ENCODE measurements at regions not wholly inside any gene's neighbourhood (a gene's known extent, or its start where the extent isn't known, plus 50 kb on each side); places are given as distances from the start of the nearest gene placed in this dataset.

DNA sequence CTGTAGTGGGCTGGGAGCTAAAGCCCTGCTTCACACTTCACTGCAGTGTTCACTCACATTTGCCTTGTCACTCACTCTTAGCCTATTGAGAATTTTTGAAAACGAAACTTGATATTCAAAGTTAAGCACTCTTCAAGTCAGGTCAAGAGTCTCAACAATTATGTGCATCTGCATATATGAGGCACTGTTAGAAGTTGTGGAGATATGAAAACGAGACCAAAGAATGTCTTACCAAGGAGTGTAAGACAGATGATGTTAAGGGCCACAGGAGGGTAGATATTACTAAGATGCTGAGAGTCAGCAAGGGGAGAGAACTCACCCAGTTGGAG, 64.7 kb upstream of the GJA8 start:
- no peaks in the 10 kb centered on the region for H3K9me3 ChIP-seq
- no peak overlapping the region for H3K27ac ChIP-seq
- intact Hi-C loops (cut with DNase I), result no loop called here
- H3K4me1 ChIP-seq, result no peaks in the 10 kb centered on the region
- WGBS, 2 donors, result 54 to 78% methylated on average over 2 of the region's 2 CpGs
- H3K36me3 ChIP-seq, result no peaks in the 10 kb centered on the region
- no peak overlapping the region for H3K4me3 ChIP-seq
- no peak for DNase-seq
- peaks cover 0 to 7% (median 0%) of the 10 kb centered on the region in 3 donors for H3K27me3 ChIP-seq
- TF ChIP-seq POLR2A (IDR thresholded peaks at IDR 0.05) (no peak), EP300 (IDR thresholded peaks at IDR 0.05) (no peak)

DNA sequence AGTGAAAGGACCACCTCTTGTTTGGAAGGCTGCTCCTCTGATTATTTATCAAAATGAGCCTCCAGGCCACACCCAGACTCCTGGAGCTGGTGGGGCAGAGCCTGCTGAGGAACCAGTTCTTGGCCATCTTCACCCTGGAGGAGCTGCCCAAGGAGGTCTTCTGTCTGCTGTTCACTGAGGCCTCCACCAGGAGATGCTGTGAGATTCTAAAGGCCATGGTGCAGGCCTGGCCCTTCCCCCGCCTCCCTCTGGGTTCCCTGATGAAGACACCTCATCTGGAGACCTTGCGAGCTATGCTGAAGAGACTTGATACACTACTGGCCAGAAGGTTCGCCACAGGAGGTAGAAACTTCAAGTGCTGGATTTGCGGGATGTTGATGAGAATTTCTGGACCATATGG, 61.7 kb upstream of the GJA8 start:
- TF ChIP-seq POLR2A (IDR thresholded peaks at IDR 0.05) (no peak), POLR2AphosphoS5 (IDR thresholded peaks at IDR 0.05) (no peak), EP300 (IDR thresholded peaks at IDR 0.05) (no peak), CTCF (IDR thresholded peaks at IDR 0.05) (no peak)
- no peak overlapping the region for H3K4me3 ChIP-seq

DNA sequence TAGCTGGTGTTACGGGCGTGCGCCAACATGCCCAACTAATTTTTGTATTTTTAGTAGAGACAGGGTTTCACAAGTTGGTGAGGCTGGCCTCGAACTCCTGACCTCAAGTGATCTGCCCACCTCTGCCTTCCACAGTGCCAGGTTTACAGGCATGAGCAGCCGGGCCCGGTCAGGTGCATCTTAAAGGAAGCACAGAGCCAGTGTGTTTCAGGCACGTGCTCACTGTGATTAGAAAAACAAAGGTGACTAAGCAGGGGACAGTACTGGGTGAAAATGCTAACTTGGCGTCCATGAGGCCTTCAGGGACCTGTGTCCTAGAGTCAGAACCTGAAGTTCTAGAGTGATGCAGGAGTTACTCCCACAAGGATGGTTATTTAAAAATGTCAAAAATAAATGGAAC, 60.0 kb upstream of the GJA8 start:
- intact Hi-C loops (cut with DNase I), result no loop called here
- Histone ChIP-seq H3K4me3 (no peak overlapping the region), H3K4me1 (no peaks in the 10 kb centered on the region), H3K27ac (no peak overlapping the region), H3K36me3 (no peaks in the 10 kb centered on the region), H3K27me3 (no peaks in the 10 kb centered on the region), H3K9me3 (no peaks in the 10 kb centered on the region)
- no peak for TF ChIP-seq POLR2AphosphoS5 (IDR thresholded peaks at IDR 0.05)
- WGBS, 2 donors, result 82 to 90% methylated on average over 8 of the region's 8 CpGs
- DNase-seq, result no peak

More for the DNA sequence above, 61.7 kb upstream of the GJA8 start:
- H3K36me3 ChIP-seq, result no peaks in the 10 kb centered on the region
- no peaks in the 10 kb centered on the region for H3K27me3 ChIP-seq
- H3K4me1 ChIP-seq, result no peaks in the 10 kb centered on the region
- no peak for DNase-seq
- 90 to 91% methylated on average over 4 of the region's 4 CpGs for WGBS, 2 donors
- no peak overlapping the region for H3K27ac ChIP-seq
- no peaks in the 10 kb centered on the region for H3K9me3 ChIP-seq
- intact Hi-C loops (cut with DNase I), result no loop called here

DNA sequence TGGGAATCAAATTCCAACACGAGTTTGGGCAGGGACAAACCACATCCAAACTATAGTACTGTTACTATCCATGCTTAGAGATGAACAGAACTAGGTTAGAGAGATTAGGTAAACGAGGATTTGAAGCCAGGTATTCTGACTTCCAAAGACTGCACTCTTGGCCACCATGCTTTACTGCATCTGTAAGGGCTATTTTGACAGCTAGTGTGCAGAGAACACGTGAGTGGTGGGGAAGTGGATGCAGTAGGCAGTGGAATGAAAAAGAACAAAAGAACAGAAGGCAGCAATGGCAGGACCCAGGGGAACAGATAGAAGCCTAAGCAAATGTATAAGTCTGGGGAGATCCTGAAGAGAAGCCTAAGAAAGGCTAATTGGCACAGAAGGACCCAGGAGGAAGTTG, 59.1 kb upstream of the GJA8 start:
- H3K9me3 ChIP-seq, result no peaks in the 10 kb centered on the region
- H3K27ac ChIP-seq, result no peak overlapping the region
- no peak for DNase-seq
- H3K4me3 ChIP-seq, result no peak overlapping the region
- TF ChIP-seq POLR2AphosphoS5 (IDR thresholded peaks at IDR 0.05), result no peak
- no peak for TF ChIP-seq POLR2A (IDR thresholded peaks at IDR 0.05)
- no peak for TF ChIP-seq EP300 (IDR thresholded peaks at IDR 0.05)
- no peak for TF ChIP-seq CTCF (IDR thresholded peaks at IDR 0.05)
- intact Hi-C loops (cut with DNase I), result no loop called here
- WGBS, 2 donors, result 69 to 76% methylated on average over 3 of the region's 3 CpGs
- H3K27me3 ChIP-seq, result no peaks in the 10 kb centered on the region
- H3K4me1 ChIP-seq, result no peaks in the 10 kb centered on the region
- H3K36me3 ChIP-seq, result no peaks in the 10 kb centered on the region

- H3K4me3 ChIP-seq, result no peak overlapping the region
- DNase-seq, result no peak
- intact Hi-C loops (cut with DNase I), result no loop called here
- H3K4me1 ChIP-seq, result no peaks in the 10 kb centered on the region
- WGBS, 2 donors, result 34 to 66% methylated on average over 1 of the region's 1 CpG
- H3K27ac ChIP-seq, result no peak overlapping the region
- H3K9me3 ChIP-seq, result no peaks in the 10 kb centered on the region
- TF ChIP-seq CTCF (IDR thresholded peaks at IDR 0.05) (no peak), POLR2AphosphoS5 (IDR thresholded peaks at IDR 0.05) (no peak), POLR2A (IDR thresholded peaks at IDR 0.05) (no peak), EP300 (IDR thresholded peaks at IDR 0.05) (no peak)
- no peaks in the 10 kb centered on the region for H3K36me3 ChIP-seq
- no peaks in the 10 kb centered on the region for H3K27me3 ChIP-seq
Observed at GRCh38 chr1:147847831-147848230, 54.8 kb upstream of the GJA8 start.

GRCh38 chr1:147849098-147849895, 53.3 kb upstream of the GJA8 start:
- no peaks in the 10 kb centered on the region for H3K9me3 ChIP-seq
- no peak for TF ChIP-seq POLR2A (IDR thresholded peaks at IDR 0.05)
- TF ChIP-seq POLR2AphosphoS5 (IDR thresholded peaks at IDR 0.05), result no peak
- no peak for TF ChIP-seq EP300 (IDR thresholded peaks at IDR 0.05)
- TF ChIP-seq CTCF (IDR thresholded peaks at IDR 0.05), result no peak
- H3K36me3 ChIP-seq, result no peaks in the 10 kb centered on the region
- no peaks in the 10 kb centered on the region for H3K27me3 ChIP-seq
- H3K4me1 ChIP-seq, result no peaks in the 10 kb centered on the region
- 76 to 84% methylated on average over 4 of the region's 4 CpGs for WGBS, 2 donors
- no peak overlapping the region for H3K4me3 ChIP-seq
- DNase-seq, result no peak
- intact Hi-C loops (cut with DNase I), result no loop called here
- no peak overlapping the region for H3K27ac ChIP-seq

Measured in sigmoid colon (tissue), 6 donors.